Tibial artery (tissue), 4 donors: ENCODE measurements at regions not wholly inside any gene's neighbourhood (a gene's known extent, or its start where the extent isn't known, plus 50 kb on each side); places are given as distances from the start of the nearest gene placed in this dataset.

Experiments used
- DNase-seq, 2 donors: peaks; one replicate each; pipeline ENCODE4 v3.0.0-alpha.2; 2019
- H3K27ac ChIP-seq, 2 donors: fragments of 200-600 bp; sonication (generic) in 1 of 2; 1 replicate in 1 of 2; 2 replicates in 1 of 2; pipeline ENCODE4 v1.5.1; 2018 to 2019; ENCODE audit warnings: mild to moderate bottlenecking in 1 of 2
- H3K27me3 ChIP-seq, 2 donors: fragments of 200-600 bp; sonication (generic) in 1 of 2; one replicate each; pipeline versions ENCODE4 v1.5.1 to v1.6.0; 2016 to 2019
- H3K36me3 ChIP-seq, 3 donors: fragments of 200-600 bp; sonication (generic) in 2 of 3; one replicate each; pipeline ENCODE4 v1.5.1; 2016 to 2019; ENCODE audit warnings: mild to moderate bottlenecking in 2 of 3
- H3K4me1 ChIP-seq, 4 donors: fragments of 200-600 bp; sonication (generic) in 2 of 4; 1 replicate in 3 of 4; 2 replicates in 1 of 4; pipeline ENCODE4 v1.5.1; 2016 to 2019
- H3K4me3 ChIP-seq, 2 donors: fragments of 200-600 bp; sonication (generic) in 1 of 2; 1 replicate in 1 of 2; 2 replicates in 1 of 2; pipeline ENCODE4 v1.5.1; 2018 to 2019; ENCODE audit warnings: mild to moderate bottlenecking in 2 of 2
- H3K9me3 ChIP-seq, 3 donors: fragments of 200-600 bp; sonication (generic) in 1 of 3; one replicate each; pipeline ENCODE4 v1.5.1; 2016 to 2019
- intact Hi-C: fragments of 100-400 bp; cut with DNase I; formaldehyde crosslinking; loops from one replicate; pipeline ENCODE4 v1.15.0; 2023; ENCODE audit warnings: low total_unique reads
- TF ChIP-seq, protein P1 (sequence below), 2 experiments: fragments of 200-600 bp in 1 of 2; fragments of 450-650 bp in 1 of 2; IDR thresholded peaks; one replicate each; pipeline ENCODE4 v1.5.1; 2017 to 2019; ENCODE audit warnings: antibody characterized with exemption in 2 of 2, mild to moderate bottlenecking in 1 of 2, moderate library complexity in 1 of 2

DNA sequence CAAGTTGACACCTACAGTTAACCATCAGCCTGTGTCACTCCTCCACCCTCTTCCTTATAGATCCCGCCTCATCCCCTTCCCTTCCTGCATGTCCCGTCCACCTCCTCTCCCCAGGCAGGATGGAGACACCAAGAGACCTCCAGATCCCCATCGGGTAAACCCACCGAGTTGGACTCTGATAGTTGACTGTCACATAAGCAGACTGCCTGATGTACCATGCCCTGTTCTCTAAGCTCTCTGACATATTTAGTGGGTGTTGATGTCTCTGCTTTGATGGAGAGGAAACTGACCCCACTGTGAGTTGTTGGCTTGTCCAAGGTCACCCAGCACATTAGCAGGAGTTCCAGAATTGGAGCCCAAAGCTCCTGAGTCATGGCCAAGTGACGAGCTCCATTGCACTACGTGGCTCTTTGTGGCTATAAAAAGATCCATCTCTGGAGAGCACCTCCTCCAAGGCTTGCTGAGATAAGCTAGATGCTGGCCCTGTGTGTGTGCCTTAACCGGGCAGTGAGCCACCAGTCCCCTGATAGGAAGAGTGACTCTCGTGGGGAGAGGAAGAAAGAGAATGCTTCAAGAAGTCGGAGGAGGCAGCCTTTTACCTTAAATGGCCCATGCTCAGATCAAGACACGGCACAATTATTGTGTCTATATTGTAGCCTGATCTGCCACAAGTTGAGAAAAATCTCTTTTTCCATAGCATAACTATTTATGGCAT is 236.0 kb upstream of the ECI2 start:
- intact Hi-C loops: no loop called here
- Histone ChIP-seq H3K36me3 (no peaks in the 10 kb centered on the region), H3K27ac (no peak overlapping the region), H3K27me3 (no peaks in the 10 kb centered on the region), H3K9me3 (no peaks in the 10 kb centered on the region), H3K4me1 (peaks cover 0 to 11% (median 0%) of the 10 kb centered on the region in 4 donors), H3K4me3 (no peak overlapping the region)
- TF ChIP-seq, protein P1, sequence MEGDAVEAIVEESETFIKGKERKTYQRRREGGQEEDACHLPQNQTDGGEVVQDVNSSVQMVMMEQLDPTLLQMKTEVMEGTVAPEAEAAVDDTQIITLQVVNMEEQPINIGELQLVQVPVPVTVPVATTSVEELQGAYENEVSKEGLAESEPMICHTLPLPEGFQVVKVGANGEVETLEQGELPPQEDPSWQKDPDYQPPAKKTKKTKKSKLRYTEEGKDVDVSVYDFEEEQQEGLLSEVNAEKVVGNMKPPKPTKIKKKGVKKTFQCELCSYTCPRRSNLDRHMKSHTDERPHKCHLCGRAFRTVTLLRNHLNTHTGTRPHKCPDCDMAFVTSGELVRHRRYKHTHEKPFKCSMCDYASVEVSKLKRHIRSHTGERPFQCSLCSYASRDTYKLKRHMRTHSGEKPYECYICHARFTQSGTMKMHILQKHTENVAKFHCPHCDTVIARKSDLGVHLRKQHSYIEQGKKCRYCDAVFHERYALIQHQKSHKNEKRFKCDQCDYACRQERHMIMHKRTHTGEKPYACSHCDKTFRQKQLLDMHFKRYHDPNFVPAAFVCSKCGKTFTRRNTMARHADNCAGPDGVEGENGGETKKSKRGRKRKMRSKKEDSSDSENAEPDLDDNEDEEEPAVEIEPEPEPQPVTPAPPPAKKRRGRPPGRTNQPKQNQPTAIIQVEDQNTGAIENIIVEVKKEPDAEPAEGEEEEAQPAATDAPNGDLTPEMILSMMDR (IDR thresholded peaks at IDR 0.05): no peak
- no peak for DNase-seq

DNA sequence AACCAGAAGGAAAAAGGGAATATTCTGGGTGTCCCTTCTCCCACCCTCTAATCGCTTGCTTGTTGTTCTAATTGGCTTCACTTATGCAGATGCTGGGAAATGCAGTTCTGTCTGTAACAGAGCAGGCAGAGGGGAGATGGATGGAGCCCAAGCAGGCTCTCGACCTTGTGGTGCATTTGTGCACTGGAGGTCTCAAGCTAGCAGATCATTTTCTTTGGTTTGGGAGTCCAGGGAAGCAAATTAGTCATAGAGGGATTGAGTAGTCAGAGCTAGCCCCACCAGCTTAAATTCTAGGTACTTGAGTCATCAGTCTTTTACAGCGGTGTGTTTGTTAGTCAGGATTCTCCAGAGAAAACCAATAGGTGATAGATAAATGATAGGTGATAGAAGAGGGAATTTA is 234.7 kb upstream of the ECI2 start:
- Histone ChIP-seq H3K27ac (no peak overlapping the region), H3K4me3 (no peak overlapping the region), H3K4me1 (peaks cover 0 to 11% (median 0%) of the 10 kb centered on the region in 4 donors), H3K36me3 (no peaks in the 10 kb centered on the region), H3K27me3 (no peaks in the 10 kb centered on the region), H3K9me3 (no peaks in the 10 kb centered on the region)
- no peak for DNase-seq
- TF ChIP-seq, protein P1 (IDR thresholded peaks at IDR 0.05): no peak
- intact Hi-C loops: no loop called here

DNA sequence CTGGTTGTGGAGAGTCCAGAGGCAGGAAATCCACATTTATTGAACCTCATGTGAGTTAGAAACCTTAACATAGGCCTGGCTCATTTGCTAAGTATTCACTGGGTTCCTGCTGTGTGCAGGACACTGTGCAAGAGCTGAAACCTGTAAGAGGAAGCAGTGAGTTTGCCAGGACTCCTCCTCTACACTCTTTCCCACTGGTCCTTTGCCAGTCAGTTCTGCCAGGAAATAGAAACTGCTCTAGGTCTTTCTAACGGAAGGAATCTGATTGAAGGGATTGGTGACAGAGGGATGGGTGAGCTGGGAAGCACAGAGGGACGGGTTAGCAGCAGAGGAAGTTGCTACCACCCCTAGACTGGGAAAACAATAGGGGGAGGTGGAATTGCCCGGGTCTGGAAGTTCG is 234.2 kb upstream of the ECI2 start:
- Histone ChIP-seq H3K36me3 (no peaks in the 10 kb centered on the region), H3K4me1 (peaks cover 0 to 11% (median 0%) of the 10 kb centered on the region in 4 donors), H3K9me3 (no peaks in the 10 kb centered on the region), H3K4me3 (no peak overlapping the region), H3K27me3 (no peaks in the 10 kb centered on the region), H3K27ac (no peak overlapping the region)
- intact Hi-C loops: no loop called here
- TF ChIP-seq, protein P1 (IDR thresholded peaks at IDR 0.05): no peak
- no peak for DNase-seq

DNA sequence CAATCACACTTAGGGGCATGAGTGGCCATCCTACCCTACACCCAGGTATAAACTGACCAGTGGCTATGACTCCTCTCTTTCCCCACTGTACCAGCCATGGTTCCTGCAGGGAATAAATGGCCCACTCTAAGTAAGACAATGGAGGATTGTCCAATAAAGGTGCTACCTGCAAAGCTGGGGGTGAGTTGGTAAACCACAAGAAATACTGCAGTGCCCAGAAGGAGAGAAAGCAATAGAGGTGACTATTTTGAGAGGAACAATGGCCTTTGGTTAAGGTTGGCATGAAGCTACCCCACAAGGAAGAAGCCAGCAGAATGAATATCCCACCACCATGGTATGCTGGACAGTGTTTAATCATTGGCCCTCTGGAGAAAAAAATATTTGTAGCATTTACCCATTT is 233.3 kb upstream of the ECI2 start:
- intact Hi-C loops: no loop called here
- Histone ChIP-seq H3K27me3 (no peaks in the 10 kb centered on the region), H3K4me1 (peaks cover 0 to 11% (median 0%) of the 10 kb centered on the region in 4 donors), H3K27ac (no peak overlapping the region), H3K36me3 (no peaks in the 10 kb centered on the region), H3K4me3 (no peak overlapping the region), H3K9me3 (no peaks in the 10 kb centered on the region)
- no peak for DNase-seq
- TF ChIP-seq, protein P1 (IDR thresholded peaks at IDR 0.05): no peak

DNA sequence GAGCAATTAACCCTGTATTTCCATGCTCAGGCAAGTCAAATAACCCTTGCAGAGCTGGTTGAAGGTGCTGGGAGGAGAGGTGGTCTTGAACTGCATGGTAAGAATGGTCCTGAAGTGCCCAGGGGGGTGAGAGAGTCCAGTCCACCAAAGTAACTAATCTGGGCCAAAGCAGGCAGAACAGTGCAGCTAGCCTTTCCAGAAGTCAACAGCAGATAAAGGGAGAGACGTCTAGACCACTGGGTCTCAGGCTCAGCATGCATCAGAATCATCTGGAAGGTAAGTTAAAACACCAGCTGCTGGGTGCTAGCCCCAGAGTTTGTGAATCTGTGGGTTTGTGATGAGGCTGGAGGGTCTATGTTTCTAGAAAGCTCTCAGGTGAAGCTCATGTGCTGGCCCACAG is 232.3 kb upstream of the ECI2 start:
- Histone ChIP-seq H3K27me3 (no peaks in the 10 kb centered on the region), H3K4me3 (no peak overlapping the region), H3K4me1 (peaks cover 0 to 11% (median 0%) of the 10 kb centered on the region in 4 donors), H3K27ac (no peak overlapping the region), H3K9me3 (no peaks in the 10 kb centered on the region), H3K36me3 (no peaks in the 10 kb centered on the region)
- intact Hi-C loops: no loop called here
- TF ChIP-seq, protein P1 (IDR thresholded peaks at IDR 0.05): no peak
- no peak for DNase-seq
